ENCODE measurements at regions not wholly inside any gene's neighbourhood (a gene's known extent, or its start where the extent isn't known, plus 50 kb on each side); places are given as distances from the start of the nearest gene placed in this dataset.
"Not testable (repeated sequence)": the region's sequence is repeated elsewhere in the genome, so short reads cannot be mapped to it uniquely, and the experiment has no call there.

DNA sequence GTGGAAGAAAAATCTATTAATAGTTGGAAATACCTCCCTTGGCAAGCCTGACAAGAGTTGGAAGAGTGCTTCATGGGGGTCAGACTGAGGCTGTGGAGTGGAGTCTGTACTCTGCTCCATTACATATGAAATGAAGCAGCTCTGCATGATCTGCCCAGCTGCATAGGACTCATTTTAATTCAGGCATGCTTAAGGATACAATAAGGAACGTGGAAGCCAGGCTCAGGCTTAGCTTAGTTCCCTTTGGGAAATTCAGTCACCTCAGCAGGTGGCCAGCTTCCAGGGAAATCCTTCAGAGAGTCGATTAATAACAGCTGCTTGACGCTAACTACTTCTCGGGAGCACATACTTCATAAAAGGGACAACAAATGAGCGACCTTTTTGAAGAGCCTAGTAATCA lies 1672.9 kb upstream of the WWC1 start:
- no peak for DNase-seq (ENCODE audit: low read depth)

DNA sequence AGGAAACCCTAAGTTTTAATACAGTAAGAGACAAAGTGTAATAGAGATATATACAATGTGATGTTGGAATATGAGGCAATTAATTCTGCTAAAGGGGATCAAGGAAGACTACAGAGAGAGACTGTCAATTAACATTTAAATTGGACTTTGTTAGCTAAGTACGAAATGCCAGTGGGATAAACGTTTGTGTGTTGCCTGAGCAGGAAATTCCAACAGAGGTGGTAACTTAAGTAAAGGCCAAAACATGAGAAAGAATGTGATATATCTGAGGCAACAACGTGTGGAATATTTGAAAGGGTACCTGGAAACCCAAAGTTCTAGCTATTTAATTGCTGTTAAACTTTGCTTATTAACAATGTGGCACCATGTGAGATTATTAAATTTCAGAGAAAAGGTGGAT lies 1666.9 kb upstream of the WWC1 start:
- no peak for DNase-seq (ENCODE audit: low read depth)

DNA sequence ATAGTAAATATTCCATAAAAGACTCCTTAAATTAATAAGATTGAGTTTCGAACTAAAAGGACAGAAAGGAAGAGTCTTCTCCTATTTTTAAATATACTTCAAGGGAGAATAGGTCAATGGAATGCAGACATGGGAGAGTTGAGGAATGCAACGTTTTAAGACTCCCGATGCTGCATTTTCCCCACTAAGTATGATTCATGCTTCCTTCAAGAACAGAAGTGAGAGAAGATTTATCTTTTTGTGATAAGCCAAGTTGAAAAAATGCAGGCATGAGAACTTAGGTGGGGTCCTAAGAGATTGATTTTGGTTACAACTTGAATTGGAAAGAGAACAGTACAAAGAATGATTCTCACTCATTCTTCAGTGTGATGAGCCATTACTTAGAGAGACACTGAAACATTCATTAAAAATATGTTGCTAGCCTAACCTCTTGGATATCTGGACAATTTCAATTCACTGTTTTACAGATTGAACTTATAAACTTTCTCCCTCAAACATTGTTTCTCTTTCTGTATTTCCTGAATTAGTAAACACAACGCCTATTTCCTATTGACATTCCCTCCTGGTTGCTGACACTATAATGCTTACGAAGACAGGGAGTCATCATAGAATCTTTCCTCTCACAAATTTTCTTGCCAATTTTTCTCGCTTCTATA lies 1666.1 kb upstream of the WWC1 start:
- no peak for DNase-seq (ENCODE audit: low read depth)

DNA sequence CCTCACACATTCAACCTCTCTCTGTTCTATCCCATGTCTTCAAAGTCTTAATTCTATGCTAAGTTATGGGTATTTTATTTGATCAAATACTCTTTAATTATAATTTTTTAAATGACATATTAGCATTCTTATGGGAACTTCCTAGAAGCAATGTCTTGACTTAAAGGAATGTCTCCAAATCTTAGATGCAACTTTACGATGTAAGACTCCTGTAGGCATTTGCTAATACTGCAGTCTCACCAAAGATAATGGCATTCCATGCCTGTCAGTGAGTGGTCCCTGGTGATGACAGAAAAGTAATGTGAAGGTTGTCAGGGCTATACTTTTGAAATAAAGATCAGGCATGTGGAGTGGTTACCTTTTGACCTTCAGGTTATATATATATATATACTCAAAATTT lies 1654.2 kb upstream of the WWC1 start:
- DNase-seq (ENCODE audit: low read depth): no peak

DNA sequence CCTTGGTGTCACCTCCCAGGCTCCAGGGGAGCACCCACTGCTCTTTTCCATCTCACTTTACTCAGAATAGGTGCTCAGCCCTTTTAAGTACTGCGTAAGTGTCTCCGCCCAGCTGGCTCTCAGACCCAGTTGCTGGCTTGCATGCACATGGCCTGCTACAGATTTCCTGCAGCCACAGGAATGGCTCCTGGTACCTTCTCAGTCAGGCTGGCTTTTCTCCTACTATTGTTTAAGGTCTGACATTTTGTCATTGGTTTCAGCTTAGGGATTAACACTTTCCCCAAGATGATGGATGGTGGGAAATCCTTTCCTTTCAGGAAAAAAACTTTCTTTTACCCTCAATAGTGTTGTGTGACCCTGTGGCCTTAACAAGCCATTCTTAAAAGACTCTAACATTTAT lies 1652.3 kb upstream of the WWC1 start:
- no peak for DNase-seq (ENCODE audit: low read depth)

GRCh38 chr5:166640136-166640535 lies 1651.3 kb upstream of the WWC1 start:
- DNase-seq (ENCODE audit: low read depth): not testable (repeated sequence)

GRCh38 chr5:166648736-166649135 lies 1642.7 kb upstream of the WWC1 start:
- DNase-seq (ENCODE audit: low read depth): no peak

DNA sequence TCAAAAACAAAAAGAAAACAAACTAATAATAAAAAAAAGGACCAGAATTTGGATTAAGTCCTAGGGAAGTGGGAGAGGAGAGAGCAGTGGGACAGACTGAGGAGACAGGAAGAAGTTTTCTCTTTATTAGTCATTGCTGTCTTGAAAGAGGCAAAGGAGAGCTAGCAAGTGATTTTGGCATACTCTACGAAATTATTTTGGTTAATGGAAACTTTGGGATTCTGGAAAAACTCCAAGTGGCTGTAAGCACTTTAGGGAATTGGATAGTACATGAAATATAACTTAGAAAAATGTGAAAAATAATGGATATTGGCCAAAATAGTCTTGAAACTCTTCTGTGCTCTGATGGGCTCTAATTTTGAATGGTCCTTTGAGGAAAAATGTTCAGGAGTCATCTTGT lies 1641.8 kb upstream of the WWC1 start:
- no peak for DNase-seq (ENCODE audit: low read depth)

GRCh38 chr5:166651234-166651633 lies 1640.2 kb upstream of the WWC1 start:
- no peak for DNase-seq (ENCODE audit: low read depth)

DNA sequence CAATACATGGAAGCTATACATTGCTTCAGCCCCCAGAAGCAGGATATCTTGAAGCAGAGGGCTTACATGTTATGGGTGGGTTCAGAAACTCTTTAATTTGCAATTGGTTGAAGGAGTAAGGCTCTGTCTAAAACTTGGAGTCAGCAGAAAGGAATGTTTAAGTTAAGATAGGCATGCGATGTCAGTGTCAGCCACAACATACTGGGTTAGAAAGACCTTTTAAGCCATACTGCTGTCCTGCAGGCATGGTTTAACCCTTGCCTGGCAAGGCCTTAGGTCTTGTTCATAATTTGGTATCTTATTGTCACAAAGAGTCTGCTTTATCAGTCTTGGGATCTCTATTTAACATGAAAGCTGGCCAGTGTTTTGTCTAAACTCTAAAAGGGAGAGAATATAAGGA lies 1619.6 kb upstream of the WWC1 start:
- no peak for DNase-seq (ENCODE audit: low read depth)

DNA sequence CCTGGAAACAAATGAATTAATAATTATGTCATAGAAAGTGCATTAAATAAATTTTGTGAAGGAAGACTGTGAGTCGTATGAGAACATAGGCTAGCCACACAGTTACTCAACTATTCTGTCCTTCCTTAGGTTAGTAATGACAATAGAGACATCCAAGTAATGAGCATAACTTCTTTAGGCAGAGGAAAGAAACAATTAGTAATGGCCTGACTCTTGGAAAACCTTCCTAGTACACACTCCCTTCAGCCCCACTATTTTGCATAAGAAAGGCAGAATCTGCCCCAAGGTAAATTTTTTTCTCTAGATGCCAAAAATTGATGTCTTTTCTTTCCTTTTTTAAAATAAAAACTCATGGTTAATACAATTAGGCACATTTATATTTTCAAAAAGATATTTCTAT lies 1619.0 kb upstream of the WWC1 start:
- DNase-seq (ENCODE audit: low read depth): no peak

GRCh38 chr5:166677891-166678290 lies 1613.6 kb upstream of the WWC1 start:
- DNase-seq (ENCODE audit: low read depth): no peak

DNA sequence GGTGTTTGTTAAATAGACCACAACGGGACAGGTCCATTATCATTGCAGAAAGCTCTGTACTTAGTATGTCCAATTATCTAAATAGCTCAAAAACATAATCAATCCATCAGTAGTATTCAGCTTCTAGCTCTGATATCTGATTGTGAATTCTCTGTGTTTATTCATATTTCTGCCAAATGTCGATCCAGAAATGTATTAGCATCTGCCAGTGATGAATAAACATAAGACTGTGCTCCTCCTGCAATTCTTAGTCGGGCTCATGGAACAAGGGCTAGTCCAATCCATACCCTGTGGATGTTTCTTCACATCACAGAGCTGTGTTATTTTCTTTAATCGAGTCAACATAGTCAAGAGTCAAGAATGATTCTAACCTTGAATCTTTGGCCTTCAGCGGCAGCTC lies 1612.1 kb upstream of the WWC1 start:
- no peak for DNase-seq (ENCODE audit: low read depth)

- DNase-seq (ENCODE audit: low read depth): no peak
Measured at GRCh38 chr5:166695326-166695725, 1596.1 kb upstream of the WWC1 start.

DNA sequence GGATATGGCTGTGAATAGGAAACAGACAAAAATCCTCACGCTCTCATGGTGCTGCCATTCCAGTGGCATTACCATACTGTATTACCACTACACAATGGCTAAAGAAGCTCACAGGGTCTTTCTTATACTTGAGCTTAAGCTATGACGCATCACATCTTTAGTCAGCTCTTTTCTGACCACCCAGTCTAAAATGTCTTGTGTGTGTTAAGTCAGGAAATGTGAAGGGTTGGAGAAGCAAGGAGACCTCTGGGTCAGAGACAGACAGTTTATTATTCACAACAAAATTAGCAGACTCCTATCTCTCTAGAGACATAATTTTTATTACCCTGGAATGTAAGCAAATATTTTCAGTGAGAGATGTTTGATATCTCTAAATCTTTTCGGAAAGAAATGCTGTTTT lies 1583.2 kb upstream of the WWC1 start:
- no peak for DNase-seq (ENCODE audit: low read depth)

DNA sequence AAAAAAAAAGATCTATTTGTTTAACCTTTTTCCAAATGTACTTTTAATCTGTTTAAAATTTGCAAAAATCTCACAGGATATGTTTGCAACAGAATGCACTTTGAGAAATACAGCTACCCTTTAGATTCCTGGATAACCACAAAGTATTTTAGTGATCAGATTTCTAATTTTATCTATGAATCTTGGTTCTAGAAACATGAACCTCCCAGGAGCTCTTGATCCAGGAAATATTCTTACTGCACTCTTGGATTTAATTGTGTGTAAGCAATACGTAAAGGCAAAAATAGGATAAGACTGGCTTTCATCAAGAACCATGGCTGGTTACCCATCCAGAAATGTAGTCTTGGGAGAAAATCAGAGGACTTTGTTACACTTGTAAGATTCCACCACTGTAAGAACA lies 1581.8 kb upstream of the WWC1 start:
- DNase-seq (ENCODE audit: low read depth): no peak

GRCh38 chr5:166710271-166710670 lies 1581.2 kb upstream of the WWC1 start:
- DNase-seq (ENCODE audit: low read depth): no peak

- no peak for DNase-seq (ENCODE audit: low read depth)
Measured at GRCh38 chr5:166712447-166713185, 1578.8 kb upstream of the WWC1 start.

DNA sequence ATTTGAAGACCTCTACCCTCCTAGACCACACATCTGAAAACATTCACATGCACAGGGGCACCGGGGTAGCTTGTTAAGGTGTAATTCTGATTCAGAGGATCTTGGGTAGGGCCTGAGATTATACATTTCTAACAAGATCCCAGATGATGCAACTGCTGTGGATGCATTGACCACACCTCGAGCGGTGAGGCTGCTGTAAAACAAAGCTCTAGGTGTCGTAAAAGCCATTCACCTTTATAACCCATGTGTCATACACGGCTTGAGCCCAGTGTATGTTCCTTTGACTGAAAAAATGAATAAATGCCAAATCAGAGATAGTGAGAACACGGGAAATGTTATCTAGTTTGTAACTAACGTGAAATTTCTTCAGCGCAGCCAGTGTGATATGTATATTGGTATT lies 1578.2 kb upstream of the WWC1 start:
- DNase-seq (ENCODE audit: low read depth): no peak

- DNase-seq (ENCODE audit: low read depth): no peak
Measured at GRCh38 chr5:166716856-166717492, 1574.5 kb upstream of the WWC1 start.

- DNase-seq (ENCODE audit: low read depth): no peak
Measured at GRCh38 chr5:166719991-166720390, 1571.5 kb upstream of the WWC1 start.

GRCh38 chr5:166722939-166723338 lies 1568.5 kb upstream of the WWC1 start:
- DNase-seq (ENCODE audit: low read depth): no peak

DNA sequence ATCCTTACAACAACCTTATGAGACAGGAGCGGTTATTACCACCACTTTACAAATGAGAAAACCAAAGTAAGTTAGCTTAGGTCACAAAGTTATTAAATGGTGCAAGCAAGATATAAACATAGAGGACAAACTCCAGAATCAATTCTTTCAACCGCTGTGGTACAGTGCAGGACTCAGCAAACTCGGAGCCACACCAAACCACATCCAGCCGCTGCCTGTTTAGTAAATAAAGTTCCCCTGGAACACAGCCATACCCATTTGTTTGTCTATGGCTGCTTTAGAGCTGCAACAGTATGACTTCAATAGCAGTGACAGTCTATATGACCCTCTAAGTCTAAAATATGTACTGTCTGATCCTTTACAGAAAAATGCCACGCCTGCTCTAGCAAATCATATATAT lies 1567.2 kb upstream of the WWC1 start:
- no peak for DNase-seq (ENCODE audit: low read depth)

GRCh38 chr5:166725593-166725992 lies 1565.9 kb upstream of the WWC1 start:
- no peak for DNase-seq (ENCODE audit: low read depth)

Measured in ELR (cell line).